ENCODE measurements at regions not wholly inside any gene's neighbourhood (a gene's known extent, or its start where the extent isn't known, plus 50 kb on each side); places are given as distances from the start of the nearest gene placed in this dataset.

GRCh38 chr7:19574131-19574530 is 134.7 kb downstream of the POLR1F start:
- TF ChIP-seq, protein P1, sequence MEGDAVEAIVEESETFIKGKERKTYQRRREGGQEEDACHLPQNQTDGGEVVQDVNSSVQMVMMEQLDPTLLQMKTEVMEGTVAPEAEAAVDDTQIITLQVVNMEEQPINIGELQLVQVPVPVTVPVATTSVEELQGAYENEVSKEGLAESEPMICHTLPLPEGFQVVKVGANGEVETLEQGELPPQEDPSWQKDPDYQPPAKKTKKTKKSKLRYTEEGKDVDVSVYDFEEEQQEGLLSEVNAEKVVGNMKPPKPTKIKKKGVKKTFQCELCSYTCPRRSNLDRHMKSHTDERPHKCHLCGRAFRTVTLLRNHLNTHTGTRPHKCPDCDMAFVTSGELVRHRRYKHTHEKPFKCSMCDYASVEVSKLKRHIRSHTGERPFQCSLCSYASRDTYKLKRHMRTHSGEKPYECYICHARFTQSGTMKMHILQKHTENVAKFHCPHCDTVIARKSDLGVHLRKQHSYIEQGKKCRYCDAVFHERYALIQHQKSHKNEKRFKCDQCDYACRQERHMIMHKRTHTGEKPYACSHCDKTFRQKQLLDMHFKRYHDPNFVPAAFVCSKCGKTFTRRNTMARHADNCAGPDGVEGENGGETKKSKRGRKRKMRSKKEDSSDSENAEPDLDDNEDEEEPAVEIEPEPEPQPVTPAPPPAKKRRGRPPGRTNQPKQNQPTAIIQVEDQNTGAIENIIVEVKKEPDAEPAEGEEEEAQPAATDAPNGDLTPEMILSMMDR (IDR thresholded peaks at IDR 0.05) = no peak
- no peak for TF ChIP-seq POLR2A (IDR thresholded peaks at IDR 0.05)

All from gastroesophageal sphincter (tissue), 3 donors.